H9 (cell line): ENCODE measurements at regions not wholly inside any gene's neighbourhood (a gene's known extent, or its start where the extent isn't known, plus 50 kb on each side); places are given as distances from the start of the nearest gene placed in this dataset.

Experiments used
- DNase-seq: peaks from one replicate; pipeline ENCODE4 v3.0.0-alpha.2; 2017
- H2AFZ ChIP-seq: one replicate; pipeline ENCODE4 v1.6.1; 2013; ENCODE audit warnings: mild to moderate bottlenecking, low read length, control low read depth, moderate library complexity
- H2AK5ac ChIP-seq: 2 replicates; pipeline ENCODE4 v1.6.1; 2013; ENCODE audit warnings: low read length, control low read depth, mixed read lengths; ENCODE audit not compliant: insufficient read length
- H2BK120ac ChIP-seq: one replicate; pipeline ENCODE4 v1.6.1; 2013; ENCODE audit warnings: low read depth, mild to moderate bottlenecking, low read length, control low read depth, inconsistent platforms; ENCODE audit not compliant: poor library complexity, severe bottlenecking
- H2BK12ac ChIP-seq: 2 replicates; pipeline ENCODE4 v1.6.1; 2013; ENCODE audit warnings: low read length, control low read depth, mixed read lengths, low read depth; ENCODE audit not compliant: insufficient read length
- H2BK15ac ChIP-seq: 2 replicates; pipeline ENCODE4 v1.6.1; 2013; ENCODE audit warnings: low read depth, low read length, control low read depth
- H2BK20ac ChIP-seq: one replicate; pipeline ENCODE4 v1.6.1; 2013; ENCODE audit warnings: low read depth, mild to moderate bottlenecking, low read length, control low read depth, inconsistent platforms; ENCODE audit not compliant: poor library complexity, severe bottlenecking
- H2BK5ac ChIP-seq: 2 replicates; pipeline ENCODE4 v1.6.1; 2013; ENCODE audit warnings: low read length, control low read depth, mixed read lengths; ENCODE audit not compliant: insufficient read length
- H3K14ac ChIP-seq: 2 replicates; pipeline ENCODE4 v1.6.1; 2013; ENCODE audit warnings: low read length, control low read depth; ENCODE audit not compliant: insufficient read depth
- H3K18ac ChIP-seq: 2 replicates; pipeline ENCODE4 v1.6.1; 2013; ENCODE audit warnings: low read depth, mild to moderate bottlenecking, mixed read lengths, low read length, control low read depth; ENCODE audit not compliant: insufficient read length
- H3K23ac ChIP-seq: 2 replicates; pipeline ENCODE4 v1.6.1; 2013; ENCODE audit warnings: low read length, control low read depth, mixed read lengths, low read depth; ENCODE audit not compliant: insufficient read length
- H3K23me2 ChIP-seq: 2 replicates; pipeline ENCODE4 v1.6.1; 2013; ENCODE audit warnings: low read depth, mild to moderate bottlenecking, mixed read lengths, low read length, control low read depth; ENCODE audit not compliant: insufficient read length, poor library complexity, severe bottlenecking
- H3K27ac ChIP-seq: 2 replicates; pipeline ENCODE4 v1.5.1; 2013; ENCODE audit warnings: low read length, control low read depth, mixed read lengths, low read depth; ENCODE audit not compliant: insufficient read length
- H3K27me3 ChIP-seq: 2 replicates; pipeline ENCODE4 v1.6.1; 2013; ENCODE audit warnings: low read length, control low read depth, inconsistent platforms; ENCODE audit not compliant: insufficient read depth
- H3K4ac ChIP-seq: 2 replicates; pipeline ENCODE4 v1.6.1; 2013; ENCODE audit warnings: low read depth, mild to moderate bottlenecking, control low read depth, inconsistent platforms, low read length, moderate library complexity
- H3K4me1 ChIP-seq: 2 replicates; pipeline ENCODE4 v1.6.1; 2013; ENCODE audit warnings: low read length, control low read depth, inconsistent platforms; ENCODE audit not compliant: insufficient read depth
- H3K4me2 ChIP-seq: 2 replicates; pipeline ENCODE4 v1.6.1; 2013; ENCODE audit warnings: low read length, control low read depth, mixed read lengths; ENCODE audit not compliant: insufficient read length, insufficient read depth
- H3K56ac ChIP-seq: 2 replicates; pipeline ENCODE4 v1.6.1; 2013; ENCODE audit warnings: low read depth, mild to moderate bottlenecking, mixed read lengths, low read length, control low read depth; ENCODE audit not compliant: insufficient read length
- H3K79me1 ChIP-seq: 2 replicates; pipeline ENCODE4 v1.6.1; 2013; ENCODE audit warnings: low read depth, mild to moderate bottlenecking, moderate library complexity, low read length, control low read depth, inconsistent platforms; ENCODE audit not compliant: insufficient read depth, poor library complexity, severe bottlenecking
- H3K79me2 ChIP-seq: 2 replicates; pipeline ENCODE4 v1.6.1; 2013; ENCODE audit warnings: low read length, control low read depth, inconsistent platforms; ENCODE audit not compliant: insufficient read depth
- H3K9ac ChIP-seq: 2 replicates; pipeline ENCODE4 v1.6.1; 2013; ENCODE audit warnings: low read length, control low read depth, mixed read lengths; ENCODE audit not compliant: insufficient read length; ENCODE audit errors: extremely low read depth
- H3K9me3 ChIP-seq: one replicate; pipeline ENCODE4 v1.6.1; 2013; ENCODE audit warnings: low read depth, low read length, inconsistent platforms; ENCODE audit not compliant: control insufficient read depth
- H3T11ph ChIP-seq: one replicate; pipeline ENCODE4 v1.6.1; 2013; ENCODE audit warnings: mild to moderate bottlenecking, low read length, control low read depth, inconsistent platforms
- H4K20me1 ChIP-seq: one replicate; pipeline ENCODE4 v1.6.1; 2013; ENCODE audit not compliant: control insufficient read depth, insufficient read length, insufficient read depth
- H4K5ac ChIP-seq: 2 replicates; pipeline ENCODE4 v1.6.1; 2013; ENCODE audit warnings: low read depth, mild to moderate bottlenecking, mixed read lengths, low read length, control low read depth; ENCODE audit not compliant: insufficient read length
- H4K8ac ChIP-seq: replicated peaks from 2 replicates; pipeline ENCODE4 v1.6.1; 2013; ENCODE audit warnings: low read length, control low read depth, mixed read lengths, low read depth; ENCODE audit not compliant: insufficient read length
- H4K91ac ChIP-seq: 2 replicates; pipeline ENCODE4 v1.6.1; 2013; ENCODE audit warnings: low read depth, mild to moderate bottlenecking, moderate library complexity, mixed read lengths, low read length, control low read depth; ENCODE audit not compliant: insufficient read length
- H3K27ac Mint-ChIP-seq, 3 experiments: 2 replicates in 2 of 3; 3 replicates in 1 of 3; pipeline ENCODE4 v1.8.0; 2020 to 2021; ENCODE audit warnings: mixed read lengths in 3 of 3, mild to moderate bottlenecking in 1 of 3, moderate library complexity in 1 of 3
- H3K27me3 Mint-ChIP-seq: 2 replicates; pipeline ENCODE4 v1.8.0; 2021; ENCODE audit warnings: low read depth, mild to moderate bottlenecking, moderate library complexity, mixed read lengths
- H3K36me3 Mint-ChIP-seq, 3 experiments: 2 replicates in 2 of 3; 3 replicates in 1 of 3; pipeline ENCODE4 v1.8.0; 2020 to 2021; ENCODE audit warnings: low read depth in 3 of 3, mixed read lengths in 3 of 3; ENCODE audit not compliant: insufficient read depth in 1 of 3
- H3K4me1 Mint-ChIP-seq, 2 experiments: 2 replicates each; pipeline ENCODE4 v1.8.0; 2020; ENCODE audit warnings: mixed read lengths in 2 of 2
- H3K4me3 Mint-ChIP-seq, 2 experiments: 2 replicates in 1 of 2; 3 replicates in 1 of 2; pipeline ENCODE4 v1.8.0; 2020 to 2021; ENCODE audit warnings: mild to moderate bottlenecking in 2 of 2, mixed read lengths in 2 of 2, moderate library complexity in 1 of 2
- H3K9me3 Mint-ChIP-seq, 2 experiments: 2 replicates in 1 of 2; 3 replicates in 1 of 2; pipeline ENCODE4 v1.8.0; 2020; ENCODE audit warnings: mild to moderate bottlenecking in 2 of 2, mixed read lengths in 2 of 2, moderate library complexity in 1 of 2
- CTCF ChIP-seq: fragments of 200-600 bp; sonication (generic); conservative IDR thresholded peaks from 3 replicates; pipeline ENCODE4 v1.8.0; 2021; ENCODE audit warnings: antibody characterized with exemption, mild to moderate bottlenecking
- WGBS: extraction: QIAGEN DNeasy Blood & Tissue Kit; methylation state at CpG from one replicate; pipeline ENCODE4 v1.1.7; 2013; ENCODE audit warnings: missing lambda C conversion rate, low lambda C conversion rate, mixed read lengths; ENCODE audit not compliant: insufficient read length; ENCODE audit errors: extremely low coverage; 5-methylcytosine and 5-hydroxymethylcytosine counted together

GRCh38 chr2:60295636-60295962 lies 257.9 kb downstream of the BCL11A start:
- Histone ChIP-seq H3K79me1 (no peaks in the 10 kb centered on the region), H3K18ac (no peak overlapping the region), H2BK120ac (no peak overlapping the region), H2BK5ac (no peak overlapping the region), H3K27me3 (no peaks in the 10 kb centered on the region), H3K4me1 (peaks cover 4% of the 10 kb centered on the region; the same call in 1 of the 2 replicates), H3K27ac (no peak overlapping the region), H4K8ac (no peak overlapping the region), H3K9ac (no peak overlapping the region), H3K79me2 (no peaks in the 10 kb centered on the region), H2BK12ac (no peak overlapping the region), H4K91ac (no peak overlapping the region), H3K23me2 (no peaks in the 10 kb centered on the region), H3K4me2 (no peak overlapping the region), H4K20me1 (no peaks in the 10 kb centered on the region), H2AK5ac (no peak overlapping the region), H3K56ac (no peak overlapping the region), H2BK20ac (no peak overlapping the region), H3K4ac (no peak overlapping the region), H2AFZ (no peak overlapping the region), H2BK15ac (no peak overlapping the region), H3K9me3 (no peaks in the 10 kb centered on the region), H4K5ac (no peak overlapping the region), H3T11ph (no peak overlapping the region), H3K14ac (no peak overlapping the region), H3K23ac (no peak overlapping the region)
- peak; percentile 64 for DNase-seq
- WGBS = no CpG with 5 or more reads among the region's 9 CpGs
- H3K27ac Mint-ChIP-seq = no peak overlapping the region
- peaks cover 9% of the 10 kb centered on the region for H3K27me3 Mint-ChIP-seq
- H3K36me3 Mint-ChIP-seq = peaks cover 0 to 4% (median 2%) of the 10 kb centered on the region in 3 experiments; a peak in 3 of 7 replicates
- H3K4me3 Mint-ChIP-seq = no peak overlapping the region
- peaks cover 21 to 34% of the 10 kb centered on the region in 2 experiments for H3K4me1 Mint-ChIP-seq
- H3K9me3 Mint-ChIP-seq = peaks cover 4% of the 10 kb centered on the region in 2 experiments; a peak in 4 of 5 replicates
- TF ChIP-seq CTCF = peak; percentile 57; the same call in 2 of the 3 replicates
